Vagina (tissue), 2 donors: ENCODE measurements at regions not wholly inside any gene's neighbourhood (a gene's known extent, or its start where the extent isn't known, plus 50 kb on each side); places are given as distances from the start of the nearest gene placed in this dataset.

Source experiments
- DNase-seq, 2 donors: peaks; one replicate each; pipeline ENCODE4 v3.0.0-alpha.2; 2017; ENCODE audit errors: extremely low spot score in 2 of 2
- H3K27ac ChIP-seq: fragments of 200-600 bp; sonication (generic); one replicate; pipeline ENCODE4 v1.5.1; 2019
- H3K27me3 ChIP-seq: fragments of 200-600 bp; sonication (generic); one replicate; pipeline ENCODE4 v1.5.1; 2019
- H3K36me3 ChIP-seq, 2 donors: fragments of 200-600 bp; sonication (generic); one replicate each; pipeline ENCODE4 v1.5.1; 2017 to 2019
- H3K4me1 ChIP-seq: fragments of 200-600 bp; sonication (generic); one replicate; pipeline ENCODE4 v1.5.1; 2019
- H3K4me3 ChIP-seq, 2 donors: fragments of 200-600 bp; sonication (generic); 1 replicate in 1 of 2; 2 replicates in 1 of 2; pipeline ENCODE4 v1.5.1; 2016 to 2019
- H3K9me3 ChIP-seq: fragments of 200-600 bp; sonication (generic); one replicate; pipeline ENCODE4 v1.5.1; 2019
- POLR2A ChIP-seq, 2 donors: fragments of 450-650 bp; IDR thresholded peaks; one replicate each; pipeline ENCODE4 v1.6.1; 2017; ENCODE audit warnings: antibody characterized with exemption in 2 of 2, mild to moderate bottlenecking in 2 of 2, moderate library complexity in 2 of 2
- POLR2AphosphoS5 ChIP-seq, 2 donors: sonication (generic); formaldehyde crosslinking; IDR thresholded peaks; one replicate each; pipeline ENCODE4 v1.9.0; 2017; ENCODE audit warnings: antibody characterized with exemption in 2 of 2, mild to moderate bottlenecking in 2 of 2, low read depth in 1 of 2; ENCODE audit not compliant: insufficient read depth in 1 of 2
- intact Hi-C: fragments of 100-400 bp; cut with DNase I; formaldehyde crosslinking; loops from one replicate; pipeline ENCODE4 v1.15.1; 2023
- TF ChIP-seq, protein P1 (sequence below), 3 experiments: fragments of 450-650 bp in 2 of 3; fragments of 200-600 bp in 1 of 3; sonication (generic) in 1 of 3; IDR thresholded peaks; one replicate each; pipeline ENCODE4 v1.5.1; 2017 to 2019; ENCODE audit warnings: antibody characterized with exemption in 3 of 3, mild to moderate bottlenecking in 2 of 3, moderate library complexity in 2 of 3

DNA sequence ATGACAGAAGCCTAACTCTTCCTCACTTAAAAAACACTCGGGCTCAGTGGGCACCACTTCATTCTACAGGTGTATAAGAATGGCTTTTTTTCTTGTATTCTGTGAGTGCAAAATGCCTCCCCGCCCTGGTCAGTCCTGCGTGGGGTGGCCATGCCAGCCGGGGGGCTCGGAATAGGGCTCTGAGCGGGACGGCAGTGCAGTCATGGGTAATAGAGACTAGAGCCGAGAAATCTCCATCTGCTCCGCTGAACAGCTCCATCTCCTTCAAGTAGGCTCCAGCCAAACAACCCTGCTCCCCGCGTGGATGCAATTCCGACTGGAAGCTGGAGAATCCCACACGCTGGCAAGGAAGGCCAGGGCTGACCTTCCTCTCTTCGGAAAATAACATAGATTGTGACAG, 317.0 kb upstream of the IRX4 start:
- Histone ChIP-seq H3K36me3 (no peaks in the 10 kb centered on the region), H3K27ac (no peak overlapping the region), H3K4me3 (no peak overlapping the region), H3K4me1 (no peaks in the 10 kb centered on the region), H3K27me3 (no peaks in the 10 kb centered on the region), H3K9me3 (peaks cover 3% of the 10 kb centered on the region)
- TF ChIP-seq, protein P1, sequence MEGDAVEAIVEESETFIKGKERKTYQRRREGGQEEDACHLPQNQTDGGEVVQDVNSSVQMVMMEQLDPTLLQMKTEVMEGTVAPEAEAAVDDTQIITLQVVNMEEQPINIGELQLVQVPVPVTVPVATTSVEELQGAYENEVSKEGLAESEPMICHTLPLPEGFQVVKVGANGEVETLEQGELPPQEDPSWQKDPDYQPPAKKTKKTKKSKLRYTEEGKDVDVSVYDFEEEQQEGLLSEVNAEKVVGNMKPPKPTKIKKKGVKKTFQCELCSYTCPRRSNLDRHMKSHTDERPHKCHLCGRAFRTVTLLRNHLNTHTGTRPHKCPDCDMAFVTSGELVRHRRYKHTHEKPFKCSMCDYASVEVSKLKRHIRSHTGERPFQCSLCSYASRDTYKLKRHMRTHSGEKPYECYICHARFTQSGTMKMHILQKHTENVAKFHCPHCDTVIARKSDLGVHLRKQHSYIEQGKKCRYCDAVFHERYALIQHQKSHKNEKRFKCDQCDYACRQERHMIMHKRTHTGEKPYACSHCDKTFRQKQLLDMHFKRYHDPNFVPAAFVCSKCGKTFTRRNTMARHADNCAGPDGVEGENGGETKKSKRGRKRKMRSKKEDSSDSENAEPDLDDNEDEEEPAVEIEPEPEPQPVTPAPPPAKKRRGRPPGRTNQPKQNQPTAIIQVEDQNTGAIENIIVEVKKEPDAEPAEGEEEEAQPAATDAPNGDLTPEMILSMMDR (IDR thresholded peaks at IDR 0.05), result no peak
- TF ChIP-seq POLR2A (IDR thresholded peaks at IDR 0.05) (no peak), POLR2AphosphoS5 (IDR thresholded peaks at IDR 0.05; ENCODE audit: insufficient read depth in 1 of 2, low read depth in 1 of 2) (no peak)
- intact Hi-C loops, result no loop called here
- peak; percentile 58 to 64 for DNase-seq

DNA sequence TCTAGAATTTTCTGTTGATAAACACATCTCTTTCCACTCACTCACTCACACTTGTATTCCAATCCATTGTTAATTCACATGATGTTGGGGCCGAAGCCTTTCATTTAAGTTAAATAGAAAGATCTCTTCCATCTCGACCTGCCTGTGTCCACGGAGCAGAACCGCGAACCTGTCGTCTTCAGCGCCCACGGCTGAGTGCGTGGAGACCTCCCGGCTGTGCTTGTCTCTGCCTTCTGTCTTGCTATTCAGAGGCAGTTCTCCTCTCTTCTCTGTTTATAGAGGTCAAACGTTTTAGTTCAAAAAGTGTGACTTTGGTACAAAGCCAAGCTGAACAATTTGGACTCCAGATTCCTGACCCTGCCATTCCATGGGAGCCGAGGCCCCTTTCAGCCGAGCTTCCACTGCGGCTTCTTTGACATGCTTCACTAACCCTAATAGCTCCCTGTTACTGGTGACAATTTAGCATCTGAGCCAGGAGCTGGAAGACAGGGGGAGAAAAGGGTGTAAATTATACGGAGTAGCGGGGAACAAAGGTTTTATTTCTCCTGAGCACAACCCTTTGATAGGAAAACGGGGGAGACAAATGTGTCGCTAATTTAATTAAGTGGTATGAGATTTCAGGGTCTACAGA, 314.4 kb upstream of the IRX4 start:
- Histone ChIP-seq H3K4me3 (no peak overlapping the region), H3K27me3 (no peaks in the 10 kb centered on the region), H3K36me3 (no peaks in the 10 kb centered on the region), H3K9me3 (peaks cover 5% of the 10 kb centered on the region), H3K27ac (no peak overlapping the region), H3K4me1 (no peaks in the 10 kb centered on the region)
- TF ChIP-seq POLR2A (IDR thresholded peaks at IDR 0.05) (no peak), POLR2AphosphoS5 (IDR thresholded peaks at IDR 0.05; ENCODE audit: insufficient read depth in 1 of 2, low read depth in 1 of 2) (no peak)
- TF ChIP-seq, protein P1 (IDR thresholded peaks at IDR 0.05), result no peak
- peak; percentile 6 to 34 for DNase-seq
- intact Hi-C loops, result no loop called here

DNA sequence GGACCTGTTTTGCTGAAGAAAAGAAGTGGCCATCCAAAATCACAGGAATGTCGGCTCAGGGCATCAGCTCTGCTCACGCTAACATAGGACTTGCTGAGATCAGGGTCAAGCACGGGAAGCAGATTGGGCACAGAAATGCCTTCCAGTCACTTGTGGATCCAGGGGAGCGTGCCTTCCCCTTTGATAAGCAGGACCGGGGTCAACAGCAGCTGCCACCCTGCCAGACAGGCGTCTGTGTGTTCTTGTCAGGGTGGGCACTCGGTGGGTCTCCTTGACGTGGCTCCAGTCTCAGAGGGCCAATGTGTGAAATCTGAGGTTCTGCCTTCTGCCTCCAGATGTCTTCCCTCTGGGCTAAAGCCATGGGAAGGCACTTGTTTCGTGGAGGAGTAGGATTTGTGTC, 313.7 kb upstream of the IRX4 start:
- peak in 1 of 2 donors; percentile 58 for DNase-seq
- no peak overlapping the region for H3K4me3 ChIP-seq
- no peaks in the 10 kb centered on the region for H3K27me3 ChIP-seq
- no peaks in the 10 kb centered on the region for H3K4me1 ChIP-seq
- intact Hi-C loops, result no loop called here
- H3K36me3 ChIP-seq, result no peaks in the 10 kb centered on the region
- no peak overlapping the region for H3K27ac ChIP-seq
- peaks cover 5% of the 10 kb centered on the region for H3K9me3 ChIP-seq
- TF ChIP-seq POLR2A (IDR thresholded peaks at IDR 0.05) (no peak), POLR2AphosphoS5 (IDR thresholded peaks at IDR 0.05; ENCODE audit: insufficient read depth in 1 of 2, low read depth in 1 of 2) (no peak)
- TF ChIP-seq, protein P1 (IDR thresholded peaks at IDR 0.05), result no peak

DNA sequence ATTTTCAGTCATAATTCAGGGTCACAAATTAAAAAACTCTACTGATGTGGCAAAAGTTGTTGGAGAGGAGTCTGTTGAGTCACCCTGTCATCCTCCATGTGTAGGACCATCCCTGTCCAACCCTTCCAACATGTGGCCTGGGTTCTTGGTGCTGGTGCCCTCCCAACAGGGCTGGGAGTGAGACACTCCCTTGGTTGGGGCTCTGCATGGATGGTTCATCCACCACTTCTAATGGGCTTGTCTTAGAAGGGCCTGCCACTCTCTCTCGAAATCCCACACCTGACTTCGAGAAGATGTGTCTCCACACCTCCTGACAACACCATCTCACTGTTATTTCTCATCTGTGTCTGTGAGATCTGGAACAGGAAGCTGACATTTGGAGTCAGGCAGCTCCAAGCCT, 312.2 kb upstream of the IRX4 start:
- intact Hi-C loops, result no loop called here
- Histone ChIP-seq H3K4me1 (no peaks in the 10 kb centered on the region), H3K27ac (no peak overlapping the region), H3K36me3 (no peaks in the 10 kb centered on the region), H3K4me3 (no peak overlapping the region), H3K27me3 (no peaks in the 10 kb centered on the region), H3K9me3 (peaks cover 5% of the 10 kb centered on the region)
- no peak for TF ChIP-seq POLR2A (IDR thresholded peaks at IDR 0.05)
- no peak for TF ChIP-seq POLR2AphosphoS5 (IDR thresholded peaks at IDR 0.05; ENCODE audit: insufficient read depth in 1 of 2, low read depth in 1 of 2)
- TF ChIP-seq, protein P1 (IDR thresholded peaks at IDR 0.05), result no peak
- no peak for DNase-seq

DNA sequence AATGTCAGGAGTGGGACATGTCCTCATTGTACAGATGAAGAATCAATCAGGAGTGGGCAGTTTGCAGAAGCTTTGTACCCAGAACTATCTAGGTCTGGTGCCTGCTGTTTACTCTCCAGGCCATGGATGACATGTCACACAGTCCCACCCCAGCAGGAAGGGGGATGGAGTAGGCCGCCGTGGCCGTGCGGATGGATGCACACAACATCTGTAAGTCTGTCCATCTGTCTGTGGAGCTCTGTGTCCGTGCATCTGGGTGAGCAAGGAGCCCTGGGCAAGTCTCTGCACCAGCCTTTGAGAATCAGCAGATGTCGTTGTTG, 311.5 kb upstream of the IRX4 start:
- Histone ChIP-seq H3K27ac (no peak overlapping the region), H3K4me3 (no peak overlapping the region), H3K27me3 (no peaks in the 10 kb centered on the region), H3K36me3 (no peaks in the 10 kb centered on the region), H3K4me1 (no peaks in the 10 kb centered on the region), H3K9me3 (peaks cover 5% of the 10 kb centered on the region)
- intact Hi-C loops, result no loop called here
- DNase-seq, result peak in 1 of 2 donors; percentile 64
- TF ChIP-seq POLR2AphosphoS5 (IDR thresholded peaks at IDR 0.05; ENCODE audit: insufficient read depth in 1 of 2, low read depth in 1 of 2) (no peak), POLR2A (IDR thresholded peaks at IDR 0.05) (no peak)
- TF ChIP-seq, protein P1 (IDR thresholded peaks at IDR 0.05), result no peak
